ENCODE measurements at regions not wholly inside any gene's neighbourhood (a gene's known extent, or its start where the extent isn't known, plus 50 kb on each side); places are given as distances from the start of the nearest gene placed in this dataset.

DNA sequence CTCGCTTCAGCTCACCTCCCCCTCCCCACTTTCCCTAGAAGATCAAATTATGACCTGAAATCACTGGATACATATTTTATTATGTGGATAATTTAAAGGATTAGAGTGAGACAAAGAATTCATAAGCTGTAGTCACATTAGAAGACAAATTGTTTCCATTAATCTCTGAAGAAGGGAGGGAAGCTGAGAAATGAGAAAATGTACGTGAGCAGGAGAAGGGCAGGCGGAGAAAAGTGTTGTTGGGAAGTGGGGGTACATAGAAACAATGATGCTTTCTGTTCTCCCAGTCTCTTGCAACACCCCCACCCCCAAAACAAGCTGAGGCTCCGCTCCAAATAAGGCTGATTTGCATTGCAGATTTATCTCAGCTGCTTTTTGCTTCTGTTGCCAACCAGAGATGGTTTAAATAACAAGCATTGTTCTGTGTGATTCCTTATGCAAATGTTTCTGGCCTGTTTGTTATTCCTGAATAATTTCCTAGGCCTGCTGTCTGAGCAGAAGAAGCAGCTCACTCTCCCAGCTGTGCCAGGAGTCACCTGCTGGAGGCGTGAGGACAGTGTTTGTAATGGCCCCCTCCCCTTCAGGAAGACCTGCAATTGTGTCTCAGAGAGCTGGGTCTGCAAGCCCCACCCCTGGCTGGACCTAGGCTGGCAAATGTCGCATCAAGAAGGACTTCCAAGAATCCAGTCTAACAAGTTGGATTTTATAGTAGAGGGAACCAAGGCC is 121.8 kb upstream of the TNR start:
- DNase-seq (ENCODE audit: low read depth in 3 of 3): no peak

DNA sequence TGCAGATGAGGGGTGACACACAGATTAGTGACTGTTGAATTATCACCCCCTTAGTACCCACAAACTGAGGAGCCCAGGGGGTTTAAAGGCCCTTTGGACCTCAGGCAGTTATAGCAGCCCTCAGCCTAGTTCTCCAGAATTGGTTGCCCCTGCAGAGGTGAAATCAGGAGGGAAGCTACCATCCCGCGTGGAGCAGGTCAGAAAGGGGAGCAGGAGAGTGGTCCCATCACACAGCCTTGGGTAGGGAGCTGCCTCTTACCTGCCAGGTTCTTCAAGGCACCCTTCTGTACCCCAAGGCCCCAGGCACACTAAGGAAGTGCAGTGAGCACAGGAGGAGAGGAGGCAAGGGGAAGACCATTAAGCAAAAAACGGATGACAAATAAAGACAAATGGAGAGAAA is 121.2 kb upstream of the TNR start:
- no peak for DNase-seq (ENCODE audit: low read depth in 3 of 3)

DNA sequence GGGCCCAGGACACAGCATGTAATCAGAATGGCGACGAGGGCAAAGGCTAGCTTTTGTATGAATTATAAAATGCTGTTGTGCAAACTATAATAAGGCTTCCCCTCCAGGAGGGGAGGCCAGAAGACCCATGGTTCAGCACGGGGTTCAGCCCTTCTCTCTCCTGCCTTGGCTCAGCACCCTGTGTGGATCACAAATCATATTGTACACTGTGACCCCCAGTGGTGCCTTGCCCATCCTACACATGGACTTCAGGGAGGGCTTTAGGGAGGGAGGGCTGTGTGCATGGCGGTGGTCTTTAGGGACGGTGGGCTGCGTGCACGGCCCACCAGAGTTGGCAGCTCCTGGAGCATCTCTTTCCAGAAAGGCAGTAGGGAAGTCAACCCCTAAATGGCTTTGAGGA is 120.8 kb upstream of the TNR start:
- DNase-seq (ENCODE audit: low read depth in 3 of 3): no peak

DNA sequence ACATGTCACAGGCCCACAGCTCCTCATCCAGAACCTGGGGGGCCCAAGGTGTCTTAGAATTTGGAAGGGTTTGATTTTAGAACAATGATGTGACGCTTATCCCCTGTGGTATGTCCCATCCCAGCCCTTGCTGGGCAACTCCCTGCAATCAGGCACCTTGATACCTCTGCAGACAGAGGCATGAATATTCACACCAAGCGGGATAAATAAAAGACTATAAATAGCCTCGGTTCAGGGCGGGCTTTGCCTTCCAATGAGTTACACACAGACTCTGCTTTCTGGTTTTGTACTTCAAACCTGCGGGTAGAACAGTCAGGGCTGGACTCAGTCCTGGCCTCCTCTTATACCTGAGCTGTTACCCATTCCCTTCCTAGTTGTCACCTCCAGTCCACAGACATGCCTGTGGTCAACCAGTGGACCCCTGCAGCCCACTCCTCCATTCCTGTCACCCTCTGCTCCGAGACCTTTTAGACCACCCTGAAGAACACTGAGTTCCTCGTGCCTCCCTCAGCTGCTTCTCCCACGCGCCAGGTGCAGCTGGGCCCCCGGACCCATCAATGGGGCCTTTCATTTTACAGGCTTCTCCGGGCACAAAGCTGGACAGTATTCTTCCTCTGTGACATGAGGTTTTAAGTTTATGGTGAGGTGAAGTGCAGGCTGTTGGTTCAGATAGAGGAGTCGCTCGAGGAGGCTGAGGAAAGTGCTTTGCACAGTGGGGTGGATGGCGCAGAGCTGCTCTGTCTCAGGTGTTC is 120.1 kb upstream of the TNR start:
- DNase-seq (ENCODE audit: low read depth in 3 of 3): no peak

DNA sequence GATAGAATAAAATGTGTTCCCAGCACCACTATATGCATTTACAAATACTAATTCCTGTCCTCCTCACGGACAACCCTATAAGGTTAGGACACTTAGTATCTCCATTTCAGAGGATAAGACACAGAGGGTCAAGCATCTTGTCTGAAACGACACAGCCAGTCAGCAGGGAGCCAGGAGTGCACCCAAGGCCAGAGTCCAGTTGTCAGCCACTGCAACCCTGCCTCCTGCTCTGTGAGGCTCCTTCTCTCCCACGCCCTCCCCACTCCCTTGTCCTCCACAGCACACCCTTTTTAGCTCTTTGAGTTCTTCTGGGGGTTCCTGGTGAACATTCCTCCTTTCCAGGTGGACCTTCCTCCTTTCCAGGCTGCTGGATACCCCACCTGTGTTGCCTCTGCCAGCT is 119.0 kb upstream of the TNR start:
- no peak for DNase-seq (ENCODE audit: low read depth in 3 of 3)

DNA sequence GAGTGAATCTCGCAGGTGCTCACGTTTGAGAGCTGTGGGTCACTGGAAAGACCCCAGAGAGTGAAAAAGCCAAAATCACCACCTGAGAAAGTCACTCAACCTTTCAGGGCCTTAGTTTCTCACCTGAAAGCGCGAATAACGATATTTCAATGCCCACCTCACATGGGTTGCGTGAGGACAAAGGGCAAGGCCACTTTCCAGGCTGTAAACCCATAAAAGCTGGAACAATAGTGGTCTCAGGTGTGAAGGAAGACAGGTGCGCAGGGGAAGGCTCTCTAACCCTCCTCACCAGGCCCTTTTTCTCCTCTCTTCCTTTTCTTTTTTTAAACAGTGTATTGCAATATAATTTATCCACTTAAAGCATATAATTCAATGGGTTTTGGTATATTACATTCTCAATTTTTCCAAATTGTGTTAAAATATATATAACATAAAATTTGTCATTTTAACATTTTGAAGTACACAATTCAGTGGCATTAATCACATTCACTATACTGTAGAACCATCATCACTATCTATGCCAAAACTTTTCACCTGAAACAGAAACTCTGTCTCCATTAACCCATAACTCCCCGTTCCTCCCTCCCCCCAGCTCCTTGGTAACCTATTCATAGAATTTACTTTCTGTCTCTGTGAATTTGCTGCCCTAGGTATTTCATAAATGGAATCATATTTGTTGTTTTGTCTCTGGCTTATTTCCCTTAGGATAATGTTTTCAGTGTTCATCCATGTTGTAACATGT is 118.4 kb upstream of the TNR start:
- DNase-seq (ENCODE audit: low read depth in 3 of 3): no peak

DNA sequence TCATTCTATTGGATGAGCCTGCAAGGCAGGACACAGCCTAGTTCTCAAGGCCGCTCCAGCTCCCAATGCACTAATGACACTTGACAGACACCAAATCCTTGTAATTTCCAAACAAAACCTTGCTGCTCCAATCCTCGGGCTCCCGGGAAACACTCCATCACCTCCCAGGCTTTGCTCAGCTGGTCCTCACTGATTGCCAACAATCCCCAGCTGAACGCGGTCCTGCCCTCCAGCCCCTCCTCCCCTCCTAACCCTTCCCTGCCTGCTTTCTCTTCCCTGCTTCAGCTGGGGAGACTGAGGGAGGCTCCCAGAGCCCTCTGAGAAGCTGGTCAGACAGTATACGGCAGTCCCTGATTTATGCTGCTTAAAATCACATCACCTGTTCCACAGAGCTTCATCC is 114.4 kb upstream of the TNR start:
- no peak for DNase-seq (ENCODE audit: low read depth in 3 of 3)

DNA sequence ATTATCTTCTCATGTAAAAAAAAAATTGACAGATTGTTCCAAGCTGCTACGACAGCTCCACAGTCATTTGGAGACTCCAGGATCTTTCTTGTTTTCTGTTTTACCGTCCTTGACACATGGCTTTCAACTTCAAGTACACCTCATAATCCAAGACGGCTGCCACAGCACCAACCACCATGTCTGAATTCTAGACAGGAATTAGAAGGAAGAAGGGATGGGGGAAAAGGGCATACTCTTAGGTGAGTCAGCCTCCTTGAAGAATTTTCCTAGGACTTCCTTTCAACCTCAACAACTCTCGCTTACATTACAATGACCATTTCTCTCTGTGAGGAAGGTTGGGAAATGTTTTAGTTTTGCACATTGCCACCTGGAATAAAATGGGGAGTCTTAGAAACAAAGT is 110.3 kb upstream of the TNR start:
- no peak for DNase-seq (ENCODE audit: low read depth in 3 of 3)

DNA sequence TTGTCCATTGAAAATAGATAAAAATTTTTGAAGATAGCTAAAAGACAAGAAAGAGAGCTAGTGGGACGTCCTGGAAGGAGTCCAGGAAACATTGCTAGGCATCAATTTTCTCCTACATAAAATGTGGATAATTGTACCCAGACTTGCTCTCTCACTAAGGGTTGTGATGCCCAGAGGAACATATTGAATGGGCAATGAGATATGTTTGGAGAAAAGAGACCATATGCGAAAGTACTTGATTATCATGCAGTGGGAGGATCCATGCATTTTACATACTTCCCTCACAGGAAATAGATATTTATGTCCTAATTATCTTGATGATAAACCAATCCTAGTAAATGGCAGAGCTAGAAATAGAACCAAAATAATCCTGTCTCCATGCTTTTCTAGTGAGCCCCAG is 108.4 kb upstream of the TNR start:
- DNase-seq (ENCODE audit: low read depth in 3 of 3): no peak

DNA sequence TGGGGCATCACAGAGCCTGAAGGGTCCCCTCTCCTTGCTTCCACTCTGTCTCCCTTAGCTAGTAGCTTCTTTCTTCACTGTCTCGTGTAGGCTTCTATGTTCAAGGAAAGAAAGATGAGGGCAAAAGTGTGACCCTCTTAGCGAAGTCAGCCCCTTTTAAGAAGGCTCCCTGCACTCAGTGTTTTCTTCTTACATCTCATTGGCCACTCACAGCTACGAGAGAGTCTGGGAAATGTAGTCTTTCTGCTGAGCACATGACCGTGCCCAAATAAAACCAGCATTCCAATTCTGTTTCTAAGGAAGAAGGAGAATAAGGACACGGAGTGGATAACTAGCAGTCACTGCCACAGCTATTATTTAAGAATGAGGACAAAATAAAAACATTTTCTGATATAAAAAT is 104.9 kb upstream of the TNR start:
- no peak for DNase-seq (ENCODE audit: low read depth in 3 of 3)

DNA sequence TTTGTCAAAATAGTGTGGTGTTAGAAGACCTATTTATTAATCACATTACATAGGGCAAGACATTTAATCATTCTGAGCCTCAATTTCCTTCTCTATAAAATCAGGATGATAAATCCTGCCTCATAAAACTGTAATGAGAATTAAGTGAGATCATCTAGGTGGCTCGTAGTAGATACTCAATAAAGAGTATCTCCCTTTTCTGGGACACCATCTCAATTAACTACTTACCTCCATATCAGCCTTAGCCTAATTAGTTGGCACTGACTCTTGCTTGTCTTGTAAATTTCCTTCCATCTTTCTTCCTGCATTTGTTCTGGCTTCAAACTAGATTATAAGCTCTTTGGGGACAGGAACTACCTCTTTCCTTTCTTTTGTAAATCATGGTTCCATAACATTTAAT is 102.6 kb upstream of the TNR start:
- DNase-seq (ENCODE audit: low read depth in 3 of 3): no peak

DNA sequence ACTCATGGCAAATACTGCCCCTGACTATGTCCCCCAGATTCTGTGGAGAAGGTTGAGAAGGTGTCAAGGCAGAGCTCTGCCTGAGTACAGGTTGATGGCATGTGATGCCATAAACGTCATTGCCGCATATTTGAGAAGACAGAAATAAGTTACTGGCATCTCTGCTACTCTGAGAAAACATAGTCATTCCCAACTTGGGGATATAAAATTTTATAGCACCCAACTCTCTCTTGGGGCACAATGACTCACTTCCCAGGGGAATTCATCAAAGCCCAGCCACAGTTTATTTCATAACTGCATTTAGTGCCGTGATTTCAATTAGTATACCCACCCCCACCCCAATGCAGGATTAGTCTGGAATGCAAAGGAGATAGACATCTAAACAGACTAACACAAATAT is 101.9 kb upstream of the TNR start:
- no peak for DNase-seq (ENCODE audit: low read depth in 3 of 3)

DNA sequence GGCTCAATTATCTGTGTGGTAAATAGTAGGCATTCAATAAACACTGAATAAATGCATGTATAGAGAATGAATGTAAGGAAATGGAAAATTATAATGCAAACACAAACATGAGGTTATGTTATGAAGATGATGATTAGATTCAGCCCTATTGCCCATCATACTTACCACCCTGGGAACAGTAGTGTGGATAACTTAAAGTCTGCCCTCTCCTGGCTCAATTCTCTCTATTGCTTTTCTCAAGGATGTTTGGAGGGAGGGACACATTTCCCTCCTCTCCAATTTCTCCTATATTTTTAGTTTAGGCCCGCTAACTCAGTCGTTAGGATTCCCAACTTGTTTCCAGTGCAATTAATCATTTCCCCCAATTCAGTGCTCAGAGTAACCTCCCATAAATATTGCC is 101.5 kb upstream of the TNR start:
- DNase-seq (ENCODE audit: low read depth in 3 of 3): no peak

DNA sequence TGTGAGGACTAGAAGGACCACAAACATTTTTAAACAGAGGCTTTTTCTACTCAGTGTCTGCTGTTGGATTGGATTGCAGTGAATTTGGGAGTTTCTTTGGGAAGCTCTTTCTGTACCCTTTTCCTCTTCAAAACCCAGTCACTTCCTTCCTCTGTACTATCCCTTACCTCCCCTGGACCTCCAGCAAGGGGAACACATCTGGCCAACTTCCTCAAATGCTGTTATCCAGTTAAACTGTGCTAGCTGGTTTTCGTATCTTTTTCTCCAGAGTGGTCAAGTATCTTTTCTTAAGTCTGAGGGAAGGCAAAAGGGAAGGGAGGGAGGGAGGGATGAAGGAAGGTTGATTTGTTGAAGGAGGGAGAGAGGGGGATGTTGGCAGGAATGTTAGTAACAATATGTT is 99.2 kb upstream of the TNR start:
- no peak for DNase-seq (ENCODE audit: low read depth in 3 of 3)

DNA sequence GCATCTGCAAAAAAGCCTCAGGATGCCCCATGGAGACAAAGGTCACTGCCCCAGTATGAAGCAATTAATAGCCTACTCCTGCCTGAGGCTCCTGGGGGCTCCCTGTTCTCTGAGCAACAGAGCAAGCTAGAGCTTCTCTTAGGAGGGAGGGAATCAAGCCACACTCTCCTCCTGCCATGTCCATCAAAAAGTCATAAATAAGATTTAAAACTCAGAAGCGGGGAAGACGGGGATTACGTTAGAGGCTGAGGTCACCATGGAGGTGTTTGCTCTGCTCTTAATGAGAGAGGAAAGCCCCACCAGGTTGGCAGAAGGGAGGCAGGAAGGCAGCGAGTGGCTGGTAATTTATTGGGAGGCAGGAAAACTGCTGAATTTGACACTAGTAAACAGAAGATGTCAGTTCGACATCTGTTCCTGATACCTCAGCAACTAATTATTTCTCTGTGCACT is 98.4 kb upstream of the TNR start:
- no peak for DNase-seq (ENCODE audit: low read depth in 3 of 3)

DNA sequence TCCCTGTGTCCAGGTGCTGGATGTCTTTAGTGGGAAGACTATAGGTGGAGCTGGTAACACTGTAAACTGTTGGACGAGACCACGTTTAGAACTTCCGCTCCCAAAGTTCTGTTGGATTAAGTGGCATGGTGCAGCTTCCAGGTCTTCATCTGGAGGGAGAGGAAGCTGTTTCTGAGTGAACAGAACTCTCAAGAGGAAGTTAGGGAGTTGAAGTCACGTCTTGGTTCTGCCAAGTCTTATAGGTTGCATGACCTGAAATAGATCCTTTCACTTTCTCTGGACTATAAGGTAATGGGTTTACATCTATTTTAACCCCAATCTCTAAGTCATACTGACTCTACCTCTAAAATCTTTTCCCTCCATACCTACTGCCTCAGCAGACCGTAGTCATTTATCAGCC is 97.4 kb upstream of the TNR start:
- no peak for DNase-seq (ENCODE audit: low read depth in 3 of 3)

DNA sequence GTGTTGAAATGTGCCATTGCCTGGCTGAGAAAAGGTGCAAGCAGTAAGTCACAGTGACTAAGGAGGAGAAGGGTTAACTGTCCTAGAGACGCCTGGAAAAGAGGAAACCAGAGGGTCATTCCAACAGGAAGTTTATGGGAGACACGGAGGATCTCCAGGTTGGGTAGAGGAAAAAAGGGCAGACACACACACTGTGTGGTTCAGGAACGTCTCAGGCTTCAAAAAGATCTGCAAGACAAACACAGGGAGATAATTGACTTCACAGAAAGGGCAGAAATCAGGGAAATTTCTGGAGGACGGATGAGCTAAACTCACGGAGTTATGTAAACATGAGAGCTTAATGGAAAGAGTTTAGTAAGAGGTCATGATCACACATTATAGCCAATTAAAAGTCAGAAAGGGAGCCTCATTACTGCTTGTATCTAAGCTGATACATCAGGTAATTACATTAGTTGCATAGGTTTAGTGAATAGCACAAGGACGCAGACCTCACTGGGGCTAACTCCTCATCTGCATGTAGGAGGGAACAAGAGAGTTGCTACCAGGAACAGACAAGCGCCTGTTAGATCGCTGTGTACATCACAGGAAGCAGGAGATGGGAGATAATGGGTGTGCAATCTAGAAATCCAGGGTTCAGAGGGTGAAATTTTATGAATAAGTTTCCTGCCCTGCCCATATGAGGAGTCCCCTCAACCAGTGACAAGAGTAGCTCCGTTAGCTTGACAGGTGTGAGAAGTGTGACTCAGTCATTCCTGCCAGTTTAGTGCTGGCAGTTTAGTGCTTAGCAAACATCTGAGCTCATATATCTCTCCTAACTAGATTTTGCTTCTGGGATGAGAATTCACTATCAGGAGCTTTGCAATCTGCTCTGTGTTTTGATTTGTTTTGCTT is 96.6 kb upstream of the TNR start:
- no peak for DNase-seq (ENCODE audit: low read depth in 3 of 3)

DNA sequence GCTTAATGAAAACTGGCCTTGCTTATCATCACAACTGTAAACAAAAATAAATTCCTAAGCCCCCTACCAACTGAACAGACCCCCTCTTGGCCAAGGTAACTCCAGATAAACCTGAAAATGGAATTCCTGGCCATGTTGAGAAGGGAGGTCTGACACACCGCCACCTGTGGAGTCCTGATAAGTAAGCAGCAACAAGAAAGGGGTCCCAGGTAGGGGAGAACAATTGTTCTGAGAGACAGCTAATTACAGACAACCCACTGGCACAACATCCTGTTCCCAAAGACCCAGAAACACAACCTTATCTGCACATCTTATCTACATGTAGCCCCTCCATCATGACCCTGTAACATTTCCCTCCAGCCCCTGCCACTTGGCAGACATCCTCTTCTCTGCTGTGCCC is 91.2 kb upstream of the TNR start:
- DNase-seq (ENCODE audit: low read depth in 3 of 3): no peak

DNA sequence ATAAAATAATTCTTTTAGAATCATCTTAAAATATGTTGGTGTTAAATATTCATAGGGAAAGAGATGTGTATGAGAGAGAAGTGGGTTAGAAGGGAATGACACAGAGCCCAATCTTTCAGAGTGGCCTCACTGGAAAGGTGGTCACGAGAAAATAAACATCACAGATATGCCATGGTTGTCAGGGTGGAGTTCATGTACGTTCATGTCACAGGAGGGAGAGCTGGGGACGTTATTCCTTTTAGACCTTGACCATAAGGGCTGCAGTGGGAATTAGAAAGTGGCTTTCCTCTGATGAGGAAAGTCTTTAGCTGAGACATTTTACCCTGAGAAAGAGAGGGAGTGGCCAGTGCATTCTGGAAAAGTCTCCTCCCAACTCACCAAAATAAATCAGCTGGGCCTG is 90.6 kb upstream of the TNR start:
- no peak for DNase-seq (ENCODE audit: low read depth in 3 of 3)

DNA sequence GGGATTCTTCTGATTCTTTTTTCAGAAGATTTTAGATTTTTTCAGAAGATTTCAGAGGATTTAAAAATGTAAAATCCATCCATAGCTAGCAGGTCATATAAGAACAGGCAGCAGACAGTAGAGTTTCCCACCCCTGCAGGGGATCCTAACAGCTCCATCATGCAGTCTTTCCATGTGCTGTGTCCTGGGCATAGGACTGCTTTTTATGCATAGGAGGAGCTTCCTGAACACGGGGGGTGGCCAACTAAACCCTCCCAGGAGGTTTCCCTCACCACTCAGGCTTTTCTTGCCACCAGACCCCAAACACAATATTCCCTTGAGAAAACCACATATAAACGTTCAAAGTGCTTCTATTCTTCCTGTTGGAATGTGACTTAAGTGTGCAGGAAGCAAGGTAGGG is 90.1 kb upstream of the TNR start:
- DNase-seq (ENCODE audit: low read depth in 3 of 3): no peak

DNA sequence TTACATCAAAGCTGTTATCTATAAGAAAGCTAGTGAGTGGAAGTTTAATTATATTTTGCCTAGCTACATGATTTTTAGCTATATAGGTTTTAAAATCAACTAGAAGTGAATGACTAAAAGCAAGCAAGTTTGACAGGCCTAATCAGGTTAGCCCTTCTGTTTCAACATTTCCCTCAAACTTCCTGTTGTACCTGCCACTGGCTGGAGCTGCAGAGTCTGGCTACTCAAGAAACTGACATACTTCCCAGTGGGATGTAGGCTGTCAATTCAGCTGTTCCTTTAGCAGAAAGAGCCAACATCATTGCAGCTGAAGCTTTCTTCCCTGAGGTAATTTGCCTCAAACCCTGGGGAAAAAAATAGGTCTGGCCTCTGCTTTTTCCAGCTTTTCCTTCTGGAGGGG is 87.1 kb upstream of the TNR start:
- DNase-seq (ENCODE audit: low read depth in 3 of 3): no peak

DNA sequence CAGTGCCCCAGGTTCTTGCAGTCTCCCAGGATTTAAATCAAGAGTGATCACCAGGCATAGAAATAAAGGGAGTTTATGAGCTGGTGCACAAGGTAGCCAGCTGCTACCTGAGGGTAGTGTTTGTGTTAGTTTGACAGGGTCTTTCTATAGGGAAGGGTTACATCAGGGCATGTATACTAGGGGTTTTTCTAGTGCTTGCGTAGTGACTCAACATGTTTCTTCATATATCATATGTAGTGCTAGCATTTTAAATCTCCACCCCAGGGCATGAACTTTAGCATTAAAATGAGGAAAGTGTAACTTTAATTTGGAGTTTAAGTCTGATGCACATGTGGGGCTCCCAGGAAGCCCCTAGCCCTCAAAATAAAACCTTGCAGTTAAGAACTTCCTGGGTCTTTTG is 86.5 kb upstream of the TNR start:
- DNase-seq (ENCODE audit: low read depth in 3 of 3): no peak
